ENCODE measurements at regions not wholly inside any gene's neighbourhood (a gene's known extent, or its start where the extent isn't known, plus 50 kb on each side); places are given as distances from the start of the nearest gene placed in this dataset.
"Not testable (repeated sequence)": the region's sequence is repeated elsewhere in the genome, so short reads cannot be mapped to it uniquely, and the experiment has no call there.

GRCh38 chr6:119832411-119832810 lies 482.9 kb upstream of the MAN1A1 start:
- DNase-seq (ENCODE audit: low read depth in 2 of 2, low spot score in 1 of 2), result no peak

GRCh38 chr6:119830494-119831295 lies 481.1 kb upstream of the MAN1A1 start:
- no peak for DNase-seq (ENCODE audit: low read depth in 2 of 2, low spot score in 1 of 2)

GRCh38 chr6:119830069-119830468 lies 480.5 kb upstream of the MAN1A1 start:
- no peak for DNase-seq (ENCODE audit: low read depth in 2 of 2, low spot score in 1 of 2)

GRCh38 chr6:119829499-119829898 lies 479.9 kb upstream of the MAN1A1 start:
- not testable (repeated sequence) for DNase-seq (ENCODE audit: low read depth in 2 of 2, low spot score in 1 of 2)

GRCh38 chr6:119829006-119829405 lies 479.4 kb upstream of the MAN1A1 start:
- no peak for DNase-seq (ENCODE audit: low read depth in 2 of 2, low spot score in 1 of 2)

- no peak for DNase-seq (ENCODE audit: low read depth in 2 of 2, low spot score in 1 of 2)
Measured at GRCh38 chr6:119821380-119821779, 471.8 kb upstream of the MAN1A1 start.

GRCh38 chr6:119818876-119819275 lies 469.3 kb upstream of the MAN1A1 start:
- no peak for DNase-seq (ENCODE audit: low read depth in 2 of 2, low spot score in 1 of 2)

- no peak for DNase-seq (ENCODE audit: low read depth in 2 of 2, low spot score in 1 of 2)
Measured at GRCh38 chr6:119814609-119815400, 465.2 kb upstream of the MAN1A1 start.

GRCh38 chr6:119802464-119802863 lies 452.9 kb upstream of the MAN1A1 start:
- DNase-seq (ENCODE audit: low read depth in 2 of 2, low spot score in 1 of 2), result no peak

GRCh38 chr6:119801056-119801455 lies 451.5 kb upstream of the MAN1A1 start:
- DNase-seq (ENCODE audit: low read depth in 2 of 2, low spot score in 1 of 2), result no peak

- DNase-seq (ENCODE audit: low read depth in 2 of 2, low spot score in 1 of 2), result no peak
Measured at GRCh38 chr6:119800526-119800925, 451.0 kb upstream of the MAN1A1 start.

GRCh38 chr6:119799596-119800509 lies 450.3 kb upstream of the MAN1A1 start:
- no peak for DNase-seq (ENCODE audit: low read depth in 2 of 2, low spot score in 1 of 2)

GRCh38 chr6:119791736-119792135 lies 442.2 kb upstream of the MAN1A1 start:
- DNase-seq (ENCODE audit: low read depth in 2 of 2, low spot score in 1 of 2), result no peak

GRCh38 chr6:119781365-119781764 lies 431.8 kb upstream of the MAN1A1 start:
- no peak for DNase-seq (ENCODE audit: low read depth in 2 of 2, low spot score in 1 of 2)

- DNase-seq (ENCODE audit: low read depth in 2 of 2, low spot score in 1 of 2), result no peak
Measured at GRCh38 chr6:119768201-119768600, 418.6 kb upstream of the MAN1A1 start.

GRCh38 chr6:119764927-119765681 lies 415.5 kb upstream of the MAN1A1 start:
- DNase-seq (ENCODE audit: low read depth in 2 of 2, low spot score in 1 of 2), result no peak

- no peak for DNase-seq (ENCODE audit: low read depth in 2 of 2, low spot score in 1 of 2)
Measured at GRCh38 chr6:119760046-119760445, 410.5 kb upstream of the MAN1A1 start.

- no peak for DNase-seq (ENCODE audit: low read depth in 2 of 2, low spot score in 1 of 2)
Measured at GRCh38 chr6:119758385-119758784, 408.8 kb upstream of the MAN1A1 start.

GRCh38 chr6:119757467-119757866 lies 407.9 kb upstream of the MAN1A1 start:
- no peak for DNase-seq (ENCODE audit: low read depth in 2 of 2, low spot score in 1 of 2)

GRCh38 chr6:119749335-119749734 lies 399.8 kb upstream of the MAN1A1 start:
- no peak for DNase-seq (ENCODE audit: low read depth in 2 of 2, low spot score in 1 of 2)

GRCh38 chr6:119748535-119748934 lies 399.0 kb upstream of the MAN1A1 start:
- not testable (repeated sequence) for DNase-seq (ENCODE audit: low read depth in 2 of 2, low spot score in 1 of 2)
